ENCODE measurements at regions not wholly inside any gene's neighbourhood (a gene's known extent, or its start where the extent isn't known, plus 50 kb on each side); places are given as distances from the start of the nearest gene placed in this dataset.
"Not testable (repeated sequence)": the region's sequence is repeated elsewhere in the genome, so short reads cannot be mapped to it uniquely, and the experiment has no call there.

GRCh38 chr16:88308441-88309173 is 74.2 kb upstream of the ZNF469 start:
- 92 to 97% methylated on average over 5 of the region's 5 CpGs for WGBS, 2 donors
- Histone ChIP-seq H3K36me3 (no peaks in the 10 kb centered on the region), H3K4me3 (no peak overlapping the region), H3K9me3 (peaks cover 0 to 12% (median 0%) of the 10 kb centered on the region in 4 donors), H3K27me3 (no peaks in the 10 kb centered on the region), H3K4me1 (peaks cover 0 to 15% (median 0%) of the 10 kb centered on the region in 4 donors), H3K27ac (no peak overlapping the region)
- TF ChIP-seq POLR2A (IDR thresholded peaks at IDR 0.05) (no peak), CTCF (IDR thresholded peaks at IDR 0.05) (no peak), EP300 (IDR thresholded peaks at IDR 0.05) (no peak)
- DNase-seq (ENCODE audit: low spot score in 2 of 2) = no peak

DNA sequence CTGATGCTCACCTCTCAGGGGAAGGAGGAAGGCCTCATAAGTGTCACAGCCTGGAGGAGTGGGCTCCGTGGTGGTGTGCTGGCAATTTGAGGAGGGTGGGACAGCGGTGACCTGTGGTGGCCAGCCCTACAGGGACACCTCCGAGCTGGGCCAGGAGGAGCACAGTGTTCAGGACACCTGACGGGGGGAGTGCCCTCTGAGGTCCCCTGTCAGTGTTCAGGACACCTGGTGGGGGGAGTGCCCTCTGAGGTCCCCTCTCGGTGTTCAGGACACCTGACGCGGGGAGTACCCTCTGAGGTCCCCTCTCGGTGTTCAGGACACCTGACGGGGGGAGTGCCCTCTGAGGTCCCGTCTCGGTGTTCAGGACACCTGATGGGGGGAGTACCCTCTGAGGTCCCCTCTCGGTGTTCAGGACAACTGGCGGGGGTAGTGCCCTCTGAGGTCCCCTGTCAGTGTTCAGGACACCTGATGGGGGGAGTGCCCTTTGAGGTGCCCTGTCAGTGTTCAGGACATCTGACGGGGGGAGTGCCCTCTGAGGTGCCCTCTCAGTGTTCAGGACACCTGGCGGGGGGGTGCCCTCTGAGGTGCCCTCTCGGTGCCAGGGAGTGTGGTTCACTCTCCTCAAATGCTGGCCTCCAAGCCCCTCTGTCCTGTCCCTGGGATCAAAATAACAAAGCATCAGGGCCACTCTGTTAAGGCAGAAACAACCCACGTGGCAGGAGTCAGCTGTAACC is 73.4 kb upstream of the ZNF469 start:
- TF ChIP-seq CTCF (IDR thresholded peaks at IDR 0.05) (no peak), EP300 (IDR thresholded peaks at IDR 0.05) (no peak), POLR2A (IDR thresholded peaks at IDR 0.05) (no peak)
- peaks cover 0 to 8% (median 0%) of the 10 kb centered on the region in 4 donors for H3K4me1 ChIP-seq
- no peak overlapping the region for H3K27ac ChIP-seq
- H3K27me3 ChIP-seq = no peaks in the 10 kb centered on the region
- no peak for DNase-seq (ENCODE audit: low spot score in 2 of 2)
- 88% methylated on average over 15 to 17 of the region's 17 CpGs for WGBS, 2 donors
- H3K36me3 ChIP-seq = no peaks in the 10 kb centered on the region
- H3K4me3 ChIP-seq = no peak overlapping the region
- peaks cover 0 to 9% (median 0%) of the 10 kb centered on the region in 4 donors for H3K9me3 ChIP-seq

- no peak for DNase-seq (ENCODE audit: low spot score in 2 of 2)
- Histone ChIP-seq H3K36me3 (no peaks in the 10 kb centered on the region), H3K27ac (no peak overlapping the region), H3K27me3 (no peaks in the 10 kb centered on the region), H3K9me3 (peaks cover 0 to 9% (median 0%) of the 10 kb centered on the region in 4 donors), H3K4me1 (peaks cover 0 to 3% (median 0%) of the 10 kb centered on the region in 4 donors), H3K4me3 (no peak overlapping the region)
- WGBS, 2 donors = 75 to 81% methylated on average over 3 of the region's 3 CpGs
- TF ChIP-seq EP300 (IDR thresholded peaks at IDR 0.05) (no peak), CTCF (IDR thresholded peaks at IDR 0.05) (no peak), POLR2A (IDR thresholded peaks at IDR 0.05) (no peak)
Measured at GRCh38 chr16:88309908-88310265, 72.9 kb upstream of the ZNF469 start.

DNA sequence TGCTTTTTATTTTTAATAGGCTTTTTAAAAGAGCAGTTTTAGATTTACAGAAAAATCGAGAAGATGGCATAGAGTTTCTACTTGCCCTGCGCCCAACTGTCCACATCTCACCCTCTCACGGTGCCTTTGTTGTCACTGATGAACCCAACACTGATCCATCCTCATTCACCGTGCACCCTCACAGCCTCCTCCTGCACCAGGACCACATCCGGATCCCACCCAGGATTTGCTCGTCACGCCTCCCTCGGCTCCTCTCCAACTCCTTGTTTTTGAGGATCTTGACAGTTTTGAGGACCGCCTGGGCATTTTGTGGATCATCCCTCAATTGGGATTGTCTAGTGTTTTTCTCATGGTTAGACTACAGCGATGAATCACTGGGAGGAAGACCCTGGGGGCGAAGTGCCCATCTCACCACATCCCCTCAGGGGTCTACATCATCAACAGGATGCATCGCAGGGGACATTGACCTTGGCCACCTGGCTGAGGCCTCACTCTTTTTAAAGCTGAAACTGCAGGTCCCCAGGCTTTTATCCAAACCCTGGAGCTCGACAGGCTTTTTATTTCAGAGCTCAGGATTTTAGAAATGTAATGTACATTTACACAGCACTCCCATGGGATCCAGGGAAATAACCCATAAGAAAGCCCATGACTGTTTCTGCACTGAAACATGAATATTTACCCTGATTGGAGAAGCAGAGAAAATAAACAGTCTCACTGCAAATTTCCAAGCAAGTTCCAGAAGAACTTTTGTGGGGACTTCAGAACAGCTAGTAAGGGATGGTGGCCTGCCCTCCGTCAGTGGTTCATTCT is 71.8 kb upstream of the ZNF469 start:
- WGBS, 2 donors = 83 to 85% methylated on average over 14 of the region's 14 CpGs
- H3K27me3 ChIP-seq = no peaks in the 10 kb centered on the region
- no peak overlapping the region for H3K27ac ChIP-seq
- TF ChIP-seq EP300 (IDR thresholded peaks at IDR 0.05) = no peak
- TF ChIP-seq POLR2A (IDR thresholded peaks at IDR 0.05) = no peak
- no peak for TF ChIP-seq CTCF (IDR thresholded peaks at IDR 0.05)
- no peak for DNase-seq (ENCODE audit: low spot score in 2 of 2)
- H3K4me3 ChIP-seq = no peak overlapping the region
- no peaks in the 10 kb centered on the region for H3K36me3 ChIP-seq
- H3K9me3 ChIP-seq = peaks cover 0 to 9% (median 0%) of the 10 kb centered on the region in 4 donors
- no peaks in the 10 kb centered on the region for H3K4me1 ChIP-seq

GRCh38 chr16:88311860-88312259 is 70.9 kb upstream of the ZNF469 start:
- not testable (repeated sequence) for H3K36me3 ChIP-seq; H3K4me1 ChIP-seq; H3K4me3 ChIP-seq; H3K9me3 ChIP-seq; DNase-seq (ENCODE audit: low spot score in 2 of 2); H3K27ac ChIP-seq; H3K27me3 ChIP-seq
